Type B pancreatic cell (in vitro differentiated cells): ENCODE measurements at regions not wholly inside any gene's neighbourhood (a gene's known extent, or its start where the extent isn't known, plus 50 kb on each side); places are given as distances from the start of the nearest gene placed in this dataset.
"Not testable (repeated sequence)": the region's sequence is repeated elsewhere in the genome, so short reads cannot be mapped to it uniquely, and the experiment has no call there.

Experiments used
- DNase-seq: peaks from one replicate; pipeline ENCODE4 v3.0.0; 2021; ENCODE audit warnings: mixed read lengths; ENCODE audit not compliant: unreplicated experiment; ENCODE audit errors: extremely low spot score
- H3K27ac Mint-ChIP-seq: 2 replicates; pipeline ENCODE4 v1.8.0; 2021; ENCODE audit warnings: mild to moderate bottlenecking, mixed read lengths
- H3K27me3 Mint-ChIP-seq: 2 replicates; pipeline ENCODE4 v1.8.0; 2021; ENCODE audit warnings: mixed read lengths
- H3K36me3 Mint-ChIP-seq: 2 replicates; pipeline ENCODE4 v1.8.0; 2021; ENCODE audit warnings: mixed read lengths
- H3K4me1 Mint-ChIP-seq: one replicate; pipeline ENCODE4 v1.8.0; 2021; ENCODE audit warnings: mixed read lengths; ENCODE audit not compliant: unreplicated experiment
- H3K4me3 Mint-ChIP-seq: 2 replicates; pipeline ENCODE4 v1.8.0; 2021; ENCODE audit warnings: mild to moderate bottlenecking, mixed read lengths
- H3K9me3 Mint-ChIP-seq: 2 replicates; pipeline ENCODE4 v1.8.0; 2021; ENCODE audit warnings: mixed read lengths
- TF ChIP-seq, protein P1 (sequence below): fragments of 200-600 bp; sonication (generic); conservative IDR thresholded peaks from 2 replicates; pipeline ENCODE4 v1.5.0; 2021; ENCODE audit warnings: antibody characterized with exemption, mild to moderate bottlenecking

DNA sequence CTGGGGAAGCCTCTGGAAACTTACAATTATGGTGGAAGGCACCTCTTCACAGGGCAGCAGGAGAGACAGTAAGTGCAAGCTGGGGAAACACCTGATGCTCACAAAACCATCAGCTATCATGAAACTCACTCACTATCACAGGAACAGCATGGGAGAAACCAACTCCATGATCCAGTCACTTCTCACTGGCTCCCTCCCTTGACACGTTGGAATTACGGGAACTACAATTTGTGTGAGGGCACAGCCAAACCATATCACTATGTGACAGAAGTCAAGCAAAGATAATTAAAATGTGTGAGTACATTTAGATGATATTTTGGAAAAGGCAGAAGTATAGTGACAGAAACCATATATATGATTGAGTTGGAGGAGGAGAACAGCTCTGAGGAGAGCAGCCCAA is 474.0 kb upstream of the OLFM3 start:
- H3K36me3 Mint-ChIP-seq = no peaks in the 10 kb centered on the region
- H3K4me3 Mint-ChIP-seq = no peak overlapping the region
- TF ChIP-seq, protein P1, sequence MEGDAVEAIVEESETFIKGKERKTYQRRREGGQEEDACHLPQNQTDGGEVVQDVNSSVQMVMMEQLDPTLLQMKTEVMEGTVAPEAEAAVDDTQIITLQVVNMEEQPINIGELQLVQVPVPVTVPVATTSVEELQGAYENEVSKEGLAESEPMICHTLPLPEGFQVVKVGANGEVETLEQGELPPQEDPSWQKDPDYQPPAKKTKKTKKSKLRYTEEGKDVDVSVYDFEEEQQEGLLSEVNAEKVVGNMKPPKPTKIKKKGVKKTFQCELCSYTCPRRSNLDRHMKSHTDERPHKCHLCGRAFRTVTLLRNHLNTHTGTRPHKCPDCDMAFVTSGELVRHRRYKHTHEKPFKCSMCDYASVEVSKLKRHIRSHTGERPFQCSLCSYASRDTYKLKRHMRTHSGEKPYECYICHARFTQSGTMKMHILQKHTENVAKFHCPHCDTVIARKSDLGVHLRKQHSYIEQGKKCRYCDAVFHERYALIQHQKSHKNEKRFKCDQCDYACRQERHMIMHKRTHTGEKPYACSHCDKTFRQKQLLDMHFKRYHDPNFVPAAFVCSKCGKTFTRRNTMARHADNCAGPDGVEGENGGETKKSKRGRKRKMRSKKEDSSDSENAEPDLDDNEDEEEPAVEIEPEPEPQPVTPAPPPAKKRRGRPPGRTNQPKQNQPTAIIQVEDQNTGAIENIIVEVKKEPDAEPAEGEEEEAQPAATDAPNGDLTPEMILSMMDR = no peak
- no peak overlapping the region for H3K27ac Mint-ChIP-seq
- no peaks in the 10 kb centered on the region for H3K4me1 Mint-ChIP-seq
- no peaks in the 10 kb centered on the region for H3K27me3 Mint-ChIP-seq
- H3K9me3 Mint-ChIP-seq = no peaks in the 10 kb centered on the region
- no peak for DNase-seq

DNA sequence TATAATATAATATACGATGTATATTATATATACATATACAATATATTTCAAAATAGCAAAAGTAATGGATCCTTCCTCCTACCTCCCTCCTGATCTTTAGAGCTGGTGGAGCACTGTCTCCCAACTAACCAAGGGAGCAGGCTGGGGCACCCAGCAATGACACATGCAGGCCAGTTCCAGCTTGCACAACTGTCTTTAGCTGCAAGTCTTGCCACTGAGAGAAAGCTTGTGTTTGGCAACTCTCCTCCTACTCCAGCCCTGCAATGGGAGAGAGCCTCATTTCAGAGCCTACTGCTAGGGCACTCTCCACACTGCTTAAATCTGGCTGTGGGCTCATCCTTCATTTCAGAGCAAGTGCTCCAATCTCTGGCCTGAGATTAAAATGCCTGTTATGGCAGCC is 469.8 kb upstream of the OLFM3 start:
- Mint-ChIP-seq H3K27ac (no peak overlapping the region), H3K4me1 (no peaks in the 10 kb centered on the region), H3K27me3 (no peaks in the 10 kb centered on the region), H3K36me3 (no peaks in the 10 kb centered on the region), H3K4me3 (no peak overlapping the region), H3K9me3 (no peaks in the 10 kb centered on the region)
- DNase-seq = no peak
- TF ChIP-seq, protein P1 = no peak

DNA sequence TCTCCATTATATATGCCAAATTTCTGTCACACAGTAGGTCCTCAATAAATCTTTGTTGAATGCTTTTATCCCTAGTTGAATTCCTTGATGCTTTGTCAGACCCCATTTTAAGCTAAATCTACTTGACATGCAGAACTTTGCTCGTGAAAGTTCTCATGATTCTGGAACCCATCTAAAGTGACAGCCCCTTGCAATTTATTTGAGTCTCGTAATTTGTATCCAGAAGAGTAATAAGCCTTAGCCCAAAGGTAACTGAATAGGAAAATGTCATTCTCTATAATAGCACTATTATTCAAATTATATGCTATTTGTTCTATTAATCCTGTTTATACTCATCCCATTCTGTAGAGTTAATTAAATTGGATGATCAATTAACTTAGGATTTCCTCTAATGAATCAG is 466.6 kb upstream of the OLFM3 start:
- Mint-ChIP-seq H3K4me1 (no peaks in the 10 kb centered on the region), H3K9me3 (no peaks in the 10 kb centered on the region), H3K4me3 (no peak overlapping the region), H3K27me3 (no peaks in the 10 kb centered on the region), H3K36me3 (no peaks in the 10 kb centered on the region), H3K27ac (no peak overlapping the region)
- DNase-seq = no peak
- TF ChIP-seq, protein P1 = no peak

DNA sequence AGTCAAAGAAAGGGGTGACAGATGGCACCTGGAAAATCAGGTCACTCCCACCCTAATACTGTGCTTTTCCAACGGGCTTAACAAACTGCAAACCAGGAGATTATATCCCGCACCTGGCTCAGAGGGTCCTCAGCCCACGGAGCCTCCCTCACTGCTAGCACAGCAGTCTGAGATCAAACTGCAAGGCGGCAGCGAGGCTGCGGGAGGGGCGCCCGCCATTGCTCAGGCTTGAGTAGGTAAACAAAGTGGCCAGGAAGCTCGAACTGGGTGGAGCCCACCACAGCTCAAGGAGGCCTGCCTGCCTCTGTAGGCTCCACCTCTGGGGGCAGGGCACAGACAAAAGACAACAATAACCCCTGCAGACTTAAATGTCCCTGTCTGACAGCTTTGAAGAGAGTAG is 445.6 kb upstream of the OLFM3 start:
- not testable (repeated sequence) for H3K27ac Mint-ChIP-seq, H3K4me1 Mint-ChIP-seq, H3K9me3 Mint-ChIP-seq, H3K4me3 Mint-ChIP-seq, H3K27me3 Mint-ChIP-seq, DNase-seq, H3K36me3 Mint-ChIP-seq

DNA sequence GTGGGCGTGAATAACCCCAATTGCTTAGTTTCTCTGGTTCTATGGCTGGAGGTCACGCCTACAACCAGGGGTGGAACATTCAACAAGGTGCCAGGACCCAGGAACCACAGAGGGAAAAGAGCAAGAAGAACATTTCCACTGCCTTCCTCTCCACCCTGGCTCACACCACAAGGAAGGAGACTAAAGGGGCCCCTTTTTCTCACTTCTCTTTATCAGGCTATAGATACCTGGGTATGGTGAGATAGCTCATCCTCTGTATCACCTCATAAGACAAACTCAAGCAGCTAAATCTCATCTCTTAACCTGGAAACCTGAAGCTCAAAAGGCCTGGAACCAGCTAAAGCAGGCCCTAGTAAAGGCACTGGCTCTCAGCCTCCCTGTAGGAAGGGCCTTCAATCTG is 438.8 kb upstream of the OLFM3 start:
- H3K4me1 Mint-ChIP-seq = no peaks in the 10 kb centered on the region
- H3K9me3 Mint-ChIP-seq = no peaks in the 10 kb centered on the region

DNA sequence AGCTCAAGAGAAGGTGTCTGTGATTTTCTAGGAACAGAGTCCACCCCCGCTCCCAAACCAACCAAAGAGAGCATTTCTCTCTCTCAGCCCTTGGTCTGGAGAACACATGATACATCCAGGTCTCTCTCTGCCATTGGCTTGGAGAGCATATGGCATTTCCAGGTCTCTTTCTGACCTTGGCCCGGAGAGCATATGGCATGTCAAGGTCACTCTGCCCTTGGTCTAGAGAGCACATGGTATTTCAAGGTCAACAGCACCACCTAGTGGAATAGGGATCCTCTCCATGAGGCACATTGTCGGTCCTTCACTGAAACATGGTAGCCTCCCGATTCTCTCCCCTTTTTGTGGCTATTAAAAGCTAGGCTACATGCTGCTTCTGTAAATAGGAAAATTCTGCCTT is 437.7 kb upstream of the OLFM3 start:
- no peaks in the 10 kb centered on the region for H3K9me3 Mint-ChIP-seq
- H3K4me3 Mint-ChIP-seq = no peak overlapping the region
- H3K27me3 Mint-ChIP-seq = no peaks in the 10 kb centered on the region
- TF ChIP-seq, protein P1 = peak; percentile 75
- DNase-seq = no peak
- H3K4me1 Mint-ChIP-seq = no peaks in the 10 kb centered on the region
- H3K36me3 Mint-ChIP-seq = no peaks in the 10 kb centered on the region
- no peak overlapping the region for H3K27ac Mint-ChIP-seq

More for the DNA sequence above, 438.8 kb upstream of the OLFM3 start:
- TF ChIP-seq, protein P1 = no peak
- H3K27me3 Mint-ChIP-seq = no peaks in the 10 kb centered on the region
- H3K36me3 Mint-ChIP-seq = no peaks in the 10 kb centered on the region
- H3K27ac Mint-ChIP-seq = no peak overlapping the region
- no peak for DNase-seq
- H3K4me3 Mint-ChIP-seq = no peak overlapping the region
